IMR-90 (cell line): ENCODE measurements at regions not wholly inside any gene's neighbourhood (a gene's known extent, or its start where the extent isn't known, plus 50 kb on each side); places are given as distances from the start of the nearest gene placed in this dataset.

Source experiments
- ATAC-seq: fragments of 200-7000 bp; cut with Tn5 transposase; 2 replicates; pipeline ENCODE4 v1.9.1; 2020; ENCODE audit warnings: low read depth, mild to moderate bottlenecking, moderate library complexity
- BruUV-seq: library from RNA; stranded (reverse); fragments of 400-500 nt; replicated peaks from 2 replicates; lab custom pipeline; 2021; lab: Mats Ljungman, UMichigan
- CTCF ChIA-PET: fragments of 300-600 bp; formaldehyde crosslinking; extraction: SDS; loops from one replicate; lab custom pipeline; 2021; ENCODE audit warnings: antibody characterized with exemption; lab: Yijun Ruan, JAX
- POLR2A ChIA-PET: fragments of 300-600 bp; sonication (Branson Sonifier 250); formaldehyde crosslinking; loops from one replicate; lab custom pipeline; 2022; ENCODE audit warnings: antibody characterized with exemption; ENCODE audit not compliant: unreplicated experiment; lab: Charles Lee
- DNase-seq: peaks from one replicate; pipeline ENCODE4 v3.0.0; 2013
- H2AFZ ChIP-seq: replicated peaks from 2 replicates; pipeline ENCODE3; 2013; ENCODE audit warnings: low read length, mild to moderate bottlenecking; ENCODE audit not compliant: poor library complexity
- H2AK5ac ChIP-seq: 2 replicates; pipeline ENCODE4 v1.6.1; 2013; ENCODE audit warnings: low read depth, low read length, inconsistent platforms
- H2AK9ac ChIP-seq: replicated peaks from 2 replicates; pipeline ENCODE3; 2013; ENCODE audit warnings: mild to moderate bottlenecking, low read depth, low read length, moderate library complexity; ENCODE audit not compliant: poor library complexity
- H2BK120ac ChIP-seq: 2 replicates; pipeline ENCODE4 v1.6.1; 2013; ENCODE audit warnings: low read depth, low read length, inconsistent platforms
- H2BK15ac ChIP-seq: 3 replicates; pipeline ENCODE4 v1.6.1; 2013; ENCODE audit warnings: low read depth, low read length, inconsistent platforms
- H2BK20ac ChIP-seq: 2 replicates; pipeline ENCODE4 v1.6.1; 2013; ENCODE audit warnings: low read depth, mild to moderate bottlenecking, inconsistent platforms, low read length, moderate library complexity
- H2BK5ac ChIP-seq: 2 replicates; pipeline ENCODE4 v1.6.1; 2013; ENCODE audit warnings: mild to moderate bottlenecking, low read depth, low read length, inconsistent platforms; ENCODE audit not compliant: poor library complexity, severe bottlenecking
- H3K14ac ChIP-seq: replicated peaks from 2 replicates; pipeline ENCODE4 v1.6.1; 2013; ENCODE audit warnings: low read depth, low read length, inconsistent platforms
- H3K18ac ChIP-seq: 2 replicates; pipeline ENCODE4 v1.6.1; 2013; ENCODE audit warnings: low read depth, low read length, control low read depth
- H3K23ac ChIP-seq: 2 replicates; pipeline ENCODE4 v1.6.1; 2013; ENCODE audit warnings: low read depth, low read length, inconsistent platforms
- H3K27ac ChIP-seq: 2 replicates; pipeline ENCODE4 v1.5.1; 2013; ENCODE audit warnings: mild to moderate bottlenecking, control low read depth, low read length; ENCODE audit not compliant: insufficient read depth
- H3K27me3 ChIP-seq: 2 replicates; pipeline ENCODE4 v1.6.1; 2013; ENCODE audit warnings: low read length; ENCODE audit not compliant: control insufficient read depth, insufficient read depth
- H3K36me3 ChIP-seq: 2 replicates; pipeline ENCODE4 v1.6.1; 2013; ENCODE audit warnings: low read length, mixed read lengths; ENCODE audit not compliant: control insufficient read depth, insufficient read depth
- H3K4ac ChIP-seq: 2 replicates; pipeline ENCODE4 v1.6.1; 2013; ENCODE audit warnings: low read depth, low read length, inconsistent platforms
- H3K4me1 ChIP-seq: 2 replicates; pipeline ENCODE4 v1.6.1; 2013; ENCODE audit warnings: low read length, mixed read lengths; ENCODE audit not compliant: control insufficient read depth, insufficient read depth
- H3K4me2 ChIP-seq: 2 replicates; pipeline ENCODE4 v1.6.1; 2013; ENCODE audit warnings: low read depth, mild to moderate bottlenecking, control low read depth, low read length, moderate library complexity
- H3K4me3 ChIP-seq: 2 replicates; pipeline ENCODE4 v1.5.1; 2013; ENCODE audit warnings: low read depth, mild to moderate bottlenecking, control low read depth, low read length, moderate library complexity; ENCODE audit not compliant: insufficient read depth
- H3K56ac ChIP-seq: 2 replicates; pipeline ENCODE4 v1.6.1; 2013; ENCODE audit warnings: low read length, inconsistent platforms; ENCODE audit not compliant: insufficient read depth; ENCODE audit errors: extremely low read depth
- H3K79me1 ChIP-seq, 2 experiments: 2 replicates each; pipeline ENCODE4 v1.6.1; 2013; ENCODE audit warnings: low read length in 2 of 2, inconsistent platforms in 1 of 2, low read depth in 1 of 2
- H3K9ac ChIP-seq: 2 replicates; pipeline ENCODE4 v1.6.1; 2013; ENCODE audit warnings: low read depth, low read length, control low read depth
- H3K9me1 ChIP-seq: 2 replicates; pipeline ENCODE4 v1.6.1; 2013; ENCODE audit warnings: low read length, inconsistent platforms; ENCODE audit not compliant: insufficient read depth
- H3K9me3 ChIP-seq: 2 replicates; pipeline ENCODE4 v1.6.1; 2013; ENCODE audit warnings: low read length; ENCODE audit not compliant: control insufficient read depth, insufficient read depth
- H4K20me1 ChIP-seq: 2 replicates; pipeline ENCODE4 v1.6.1; 2013; ENCODE audit warnings: low read length, inconsistent platforms; ENCODE audit not compliant: insufficient read depth
- H4K5ac ChIP-seq: 2 replicates; pipeline ENCODE4 v1.6.1; 2013; ENCODE audit warnings: mild to moderate bottlenecking, low read depth, low read length, control low read depth
- H4K8ac ChIP-seq, 2 experiments: 2 replicates each; pipeline ENCODE4 v1.6.1; 2013; ENCODE audit warnings: low read depth in 2 of 2, low read length in 2 of 2, control low read depth in 1 of 2, inconsistent platforms in 1 of 2
- H4K91ac ChIP-seq: 2 replicates; pipeline ENCODE4 v1.6.1; 2013; ENCODE audit warnings: low read depth, low read length, inconsistent platforms; ENCODE audit not compliant: insufficient read depth
- BHLHE40 ChIP-seq: fragments of 150-350 bp; IDR thresholded peaks from 2 replicates; pipeline ENCODE4 v1.6.1; 2016; ENCODE audit warnings: mild to moderate bottlenecking, low read depth, low read length
- CEBPB ChIP-seq: IDR thresholded peaks from 2 replicates; pipeline ENCODE4 v1.6.1; 2012; ENCODE audit warnings: low read depth, low read length, improper control_type of control experiment
- CHD1 ChIP-seq: IDR thresholded peaks from 2 replicates; pipeline ENCODE4 v1.6.1; 2012; ENCODE audit warnings: low read depth, low read length, improper control_type of control experiment
- CTCF ChIP-seq: conservative IDR thresholded peaks from 2 replicates; pipeline ENCODE4 v1.5.1; 2012; ENCODE audit warnings: mild to moderate bottlenecking, low read depth, low read length, improper control_type of control experiment
- ELK1 ChIP-seq: fragments of 150-350 bp; IDR thresholded peaks from 2 replicates; pipeline ENCODE4 v1.6.1; 2016; ENCODE audit warnings: low read depth, mild to moderate bottlenecking, low read length, moderate library complexity, borderline replicate concordance
- FOS ChIP-seq: fragments of 150-350 bp; IDR thresholded peaks from 2 replicates; pipeline ENCODE4 v1.6.1; 2016; ENCODE audit warnings: low read depth, low read length
- MAFK ChIP-seq: IDR thresholded peaks from 2 replicates; pipeline ENCODE4 v1.6.1; 2012; ENCODE audit warnings: low read depth, low read length, improper control_type of control experiment
- MAZ ChIP-seq: IDR thresholded peaks from 2 replicates; pipeline ENCODE4 v1.6.1; 2012; ENCODE audit warnings: low read depth, mild to moderate bottlenecking, low read length, improper control_type of control experiment, moderate library complexity, borderline replicate concordance
- MXI1 ChIP-seq: IDR thresholded peaks from 2 replicates; pipeline ENCODE4 v1.6.1; 2012; ENCODE audit warnings: low read depth, mild to moderate bottlenecking, low read length, moderate library complexity, borderline replicate concordance
- NFE2L2 ChIP-seq: fragments of 150-350 bp; IDR thresholded peaks from 2 replicates; pipeline ENCODE4 v1.6.1; 2016; ENCODE audit warnings: low read depth, mild to moderate bottlenecking, low read length
- POLR2A ChIP-seq: IDR thresholded peaks from 2 replicates; pipeline ENCODE4 v1.6.1; 2012; ENCODE audit warnings: mild to moderate bottlenecking, low read depth, low read length
- RAD21 ChIP-seq: IDR thresholded peaks from 2 replicates; pipeline ENCODE4 v1.6.1; 2012; ENCODE audit warnings: low read length, improper control_type of control experiment
- RCOR1 ChIP-seq: IDR thresholded peaks from 2 replicates; pipeline ENCODE4 v1.6.1; 2012; ENCODE audit warnings: mild to moderate bottlenecking, low read length, improper control_type of control experiment; ENCODE audit not compliant: insufficient replicate concordance
- RFX5 ChIP-seq: IDR thresholded peaks from 2 replicates; pipeline ENCODE4 v1.8.0; 2012; ENCODE audit warnings: low read depth, mild to moderate bottlenecking, low read length, moderate library complexity
- SMC3 ChIP-seq: fragments of 150-350 bp; IDR thresholded peaks from 2 replicates; pipeline ENCODE4 v1.6.1; 2016; ENCODE audit warnings: low read depth, mild to moderate bottlenecking, antibody characterized with exemption, low read length, moderate library complexity
- USF2 ChIP-seq: fragments of 150-350 bp; IDR thresholded peaks from 2 replicates; pipeline ENCODE4 v1.6.1; 2017; ENCODE audit warnings: mild to moderate bottlenecking, antibody characterized with exemption, low read length, low read depth
- dilution Hi-C: fragments of 300-500 bp; cut with HindIII; formaldehyde crosslinking; loops from one replicate; pipeline ENCODE4 v1.14.3; 2018; ENCODE audit warnings: low sequenced_read_pairs; ENCODE audit not compliant: unreplicated experiment
- in situ Hi-C: fragments of 300-500 bp; cut with MboI; formaldehyde crosslinking; loops from 3 replicates; pipeline ENCODE4 v1.14.3; 2019; ENCODE audit warnings: low sequenced_read_pairs, inconsistent platforms, mixed read lengths
- intact Hi-C: fragments of 100-400 bp; cut with micrococcal nuclease; formaldehyde crosslinking; loops from 2 replicates; pipeline ENCODE4 v1.10.0; 2022

GRCh38 chr7:131226514-131226865 is 101.2 kb upstream of the MKLN1 start:
- BruUV-seq = no TSS peak
- Histone ChIP-seq H3K4ac (peak overlapping the region; percentile 33; the same call in 1 of the 2 replicates), H3K18ac (peak overlapping the region; percentile 56; the same call in 1 of the 2 replicates), H2BK120ac (peak overlapping the region; percentile 78), H4K8ac (peak overlapping the region in 1 of 2 experiments; percentile 91; a peak in 3 of 4 replicates), H2BK20ac (peak overlapping the region; percentile 77), H3K9ac (no peak overlapping the region; the same call in 1 of the 2 replicates), H3K36me3 (no peaks in the 10 kb centered on the region), H3K4me2 (no peak overlapping the region), H3K9me1 (peaks cover 8% of the 10 kb centered on the region), H3K23ac (peak overlapping the region; percentile 55; the same call in 1 of the 2 replicates), H2BK15ac (no peak overlapping the region; the same call in 2 of the 3 replicates), H4K91ac (peak overlapping the region; percentile 66; the same call in 1 of the 2 replicates), H2AFZ (no peak overlapping the region), H3K9me3 (no peaks in the 10 kb centered on the region), H2AK9ac (no peak overlapping the region), H4K5ac (no peak overlapping the region), H2AK5ac (peak overlapping the region; percentile 18; the same call in 1 of the 2 replicates), H3K4me1 (peaks cover 8% of the 10 kb centered on the region), H3K27ac (peak overlapping the region; percentile 42; the same call in 1 of the 2 replicates), H3K14ac (peak overlapping the region; percentile 78), H3K79me1 (no peaks in the 10 kb centered on the region), H3K27me3 (no peaks in the 10 kb centered on the region), H3K56ac (0 out of 2 replicates have a peak overlapping the region, but pooled peaks have one; percentile 27), H3K4me3 (no peak overlapping the region), H4K20me1 (no peaks in the 10 kb centered on the region), H2BK5ac (peak overlapping the region; percentile 63)
- ChIA-PET CTCF (no interaction called here), POLR2A (no interaction called here)
- in situ Hi-C loops = no loop called here
- intact Hi-C loops = loop anchor here (5.0 kb wide), 1 partner anchor 119 kb away; no protein-coding TSS in a partner anchor
- TF ChIP-seq RAD21 (no peak), CEBPB (no peak), POLR2A (no peak), MXI1 (no peak), FOS (no peak), USF2 (no peak), CHD1 (no peak), RCOR1 (no peak), MAFK (no peak), BHLHE40 (no peak), ELK1 (no peak), MAZ (no peak), CTCF (no peak), RFX5 (no peak), SMC3 (no peak), NFE2L2 (no peak)
- dilution Hi-C loops = no loop called here
- DNase-seq (no peak), ATAC-seq (no peak)
